OCI-LY7 (cell line): ENCODE measurements at regions not wholly inside any gene's neighbourhood (a gene's known extent, or its start where the extent isn't known, plus 50 kb on each side); places are given as distances from the start of the nearest gene placed in this dataset.

Source experiments
- BruUV-seq: library from RNA; stranded (reverse); fragments of 400-500 nt; replicated peaks from 2 replicates; lab custom pipeline; 2021; lab: Mats Ljungman, UMichigan
- CTCF ChIA-PET: fragments of 300-600 bp; sonication (Branson Sonifier 250); formaldehyde crosslinking; loops from one replicate; lab custom pipeline; 2022; ENCODE audit warnings: antibody characterized with exemption; ENCODE audit not compliant: unreplicated experiment; lab: Charles Lee
- POLR2A ChIA-PET: fragments of 300-600 bp; sonication (Branson Sonifier 250); formaldehyde crosslinking; loops from one replicate; lab custom pipeline; 2022; ENCODE audit warnings: antibody characterized with exemption; lab: Charles Lee
- DNase-seq: peaks from one replicate; pipeline ENCODE4 v3.0.0-alpha.2; 2015; ENCODE audit warnings: low spot score
- H2AFZ ChIP-seq: fragments of 200-600 bp; sonication (generic), shearing (Covaris generic); 2 replicates; pipeline ENCODE4 v1.6.1; 2014; ENCODE audit warnings: mild to moderate bottlenecking, antibody characterized with exemption, low read length, moderate library complexity
- H3K27ac ChIP-seq: fragments of 200-600 bp; sonication (generic); 2 replicates; pipeline ENCODE4 v1.5.1; 2014; ENCODE audit warnings: mixed run types, low read depth, mild to moderate bottlenecking, moderate library complexity, low read length, inconsistent platforms; ENCODE audit not compliant: poor library complexity, severe bottlenecking
- H3K36me3 ChIP-seq: fragments of 200-600 bp; sonication (generic); 2 replicates; pipeline ENCODE4 v1.6.1; 2014; ENCODE audit warnings: mild to moderate bottlenecking, antibody characterized with exemption, low read length, moderate library complexity, mixed read lengths; ENCODE audit not compliant: insufficient read depth
- H3K4me1 ChIP-seq: fragments of 200-600 bp; sonication (generic); 2 replicates; pipeline ENCODE4 v1.5.1; 2014; ENCODE audit warnings: mild to moderate bottlenecking, low read length; ENCODE audit not compliant: insufficient read depth, poor library complexity, severe bottlenecking
- H3K4me2 ChIP-seq: fragments of 200-600 bp; sonication (generic); 2 replicates; pipeline ENCODE4 v1.6.1; 2014; ENCODE audit warnings: mild to moderate bottlenecking, low read length
- H3K4me3 ChIP-seq: fragments of 200-600 bp; sonication (generic); 2 replicates; pipeline ENCODE4 v1.5.1; 2014; ENCODE audit warnings: mild to moderate bottlenecking, low read depth, low read length; ENCODE audit not compliant: poor library complexity, severe bottlenecking
- H3K79me2 ChIP-seq: fragments of 200-600 bp; sonication (generic); 2 replicates; pipeline ENCODE4 v1.6.1; 2016; ENCODE audit warnings: low read depth, mild to moderate bottlenecking, low read length, moderate library complexity, mixed read lengths; ENCODE audit not compliant: insufficient read depth
- H3K9me2 ChIP-seq: fragments of 200-600 bp; sonication (generic); 2 replicates; pipeline ENCODE4 v1.6.1; 2016; ENCODE audit warnings: mild to moderate bottlenecking, low read length, mixed read lengths; ENCODE audit not compliant: insufficient read depth
- H3K9me3 ChIP-seq: fragments of 200-600 bp; sonication (generic); 2 replicates; pipeline ENCODE4 v1.6.1; 2014; ENCODE audit warnings: mild to moderate bottlenecking, mixed run types, low read length, mixed read lengths
- H4K20me1 ChIP-seq: fragments of 200-600 bp; sonication (generic); 2 replicates; pipeline ENCODE4 v1.6.1; 2014; ENCODE audit warnings: mild to moderate bottlenecking, antibody characterized with exemption, low read length, moderate library complexity, mixed read lengths; ENCODE audit not compliant: insufficient read depth
- EZH2phosphoT487 ChIP-seq: fragments of 200-600 bp; sonication (generic); IDR thresholded peaks from 2 replicates; pipeline ENCODE4 v1.6.1; 2018; ENCODE audit warnings: low read depth, borderline replicate concordance, mild to moderate bottlenecking, mixed run types, antibody characterized with exemption, low read length, moderate library complexity, mixed read lengths
- intact Hi-C: fragments of 100-400 bp; cut with micrococcal nuclease; formaldehyde crosslinking; loops from one replicate; pipeline ENCODE4 v1.10.0; 2022; ENCODE audit not compliant: unreplicated experiment
- TF ChIP-seq, protein P1 (sequence below): fragments of 200-600 bp; sonication (generic); conservative IDR thresholded peaks from 2 replicates; pipeline ENCODE4 v1.5.1; 2014; ENCODE audit warnings: mild to moderate bottlenecking, antibody characterized with exemption, low read length, moderate library complexity, mixed read lengths

- Histone ChIP-seq H3K27ac (no peak overlapping the region), H3K36me3 (no peaks in the 10 kb centered on the region), H4K20me1 (no peaks in the 10 kb centered on the region), H2AFZ (no peak overlapping the region), H3K4me2 (no peak overlapping the region), H3K4me3 (no peak overlapping the region), H3K79me2 (no peaks in the 10 kb centered on the region), H3K9me3 (no peaks in the 10 kb centered on the region), H3K9me2 (no peaks in the 10 kb centered on the region), H3K4me1 (peaks cover 16% of the 10 kb centered on the region)
- CTCF ChIA-PET: no interaction called here
- intact Hi-C loops: no loop called here
- TF ChIP-seq, protein P1, sequence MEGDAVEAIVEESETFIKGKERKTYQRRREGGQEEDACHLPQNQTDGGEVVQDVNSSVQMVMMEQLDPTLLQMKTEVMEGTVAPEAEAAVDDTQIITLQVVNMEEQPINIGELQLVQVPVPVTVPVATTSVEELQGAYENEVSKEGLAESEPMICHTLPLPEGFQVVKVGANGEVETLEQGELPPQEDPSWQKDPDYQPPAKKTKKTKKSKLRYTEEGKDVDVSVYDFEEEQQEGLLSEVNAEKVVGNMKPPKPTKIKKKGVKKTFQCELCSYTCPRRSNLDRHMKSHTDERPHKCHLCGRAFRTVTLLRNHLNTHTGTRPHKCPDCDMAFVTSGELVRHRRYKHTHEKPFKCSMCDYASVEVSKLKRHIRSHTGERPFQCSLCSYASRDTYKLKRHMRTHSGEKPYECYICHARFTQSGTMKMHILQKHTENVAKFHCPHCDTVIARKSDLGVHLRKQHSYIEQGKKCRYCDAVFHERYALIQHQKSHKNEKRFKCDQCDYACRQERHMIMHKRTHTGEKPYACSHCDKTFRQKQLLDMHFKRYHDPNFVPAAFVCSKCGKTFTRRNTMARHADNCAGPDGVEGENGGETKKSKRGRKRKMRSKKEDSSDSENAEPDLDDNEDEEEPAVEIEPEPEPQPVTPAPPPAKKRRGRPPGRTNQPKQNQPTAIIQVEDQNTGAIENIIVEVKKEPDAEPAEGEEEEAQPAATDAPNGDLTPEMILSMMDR: no peak
- no peak for TF ChIP-seq EZH2phosphoT487
- no peak for DNase-seq
- no TSS peak for BruUV-seq
- POLR2A ChIA-PET: no interaction called here
Observed at GRCh38 chr2:56012221-56012765, 88.7 kb upstream of the EFEMP1 start.

DNA sequence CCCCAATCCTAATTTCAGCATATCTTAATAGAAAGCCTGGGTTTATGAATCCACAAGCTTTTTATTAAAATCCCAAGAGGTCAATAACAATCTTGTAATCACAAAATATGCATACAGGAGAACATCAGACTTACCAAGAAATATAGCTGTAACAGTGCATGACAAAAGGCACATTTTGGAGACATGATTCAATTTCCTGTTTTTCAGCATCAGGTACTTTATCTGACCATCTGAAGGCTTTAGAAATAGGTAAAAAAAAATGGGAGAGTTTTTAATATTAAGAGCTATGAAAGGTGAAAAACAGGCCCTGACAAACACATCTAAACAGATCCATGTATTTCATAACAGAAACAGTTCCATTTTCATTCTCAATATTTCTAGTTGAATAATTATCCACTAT, 89.9 kb upstream of the EFEMP1 start:
- POLR2A ChIA-PET: no interaction called here
- Histone ChIP-seq H3K27ac (no peak overlapping the region), H3K4me2 (no peak overlapping the region), H3K4me1 (peaks cover 16% of the 10 kb centered on the region), H3K9me3 (no peaks in the 10 kb centered on the region), H3K4me3 (no peak overlapping the region), H4K20me1 (no peaks in the 10 kb centered on the region), H3K36me3 (no peaks in the 10 kb centered on the region), H3K9me2 (no peaks in the 10 kb centered on the region), H2AFZ (0 out of 2 replicates have a peak overlapping the region, but pooled peaks have one; percentile 10), H3K79me2 (no peaks in the 10 kb centered on the region)
- TF ChIP-seq EZH2phosphoT487: no peak
- TF ChIP-seq, protein P1: no peak
- CTCF ChIA-PET: no interaction called here
- intact Hi-C loops: no loop called here
- no peak for DNase-seq
- BruUV-seq: no TSS peak

GRCh38 chr2:56014046-56014730, 90.6 kb upstream of the EFEMP1 start:
- H3K36me3 ChIP-seq: no peaks in the 10 kb centered on the region
- DNase-seq: no peak
- ChIA-PET CTCF (no interaction called here), POLR2A (interaction anchor here (1.2 kb wide), 1 partner anchor 32 kb away, joined by 3 read pairs; no protein-coding TSS in a partner anchor)
- 0 out of 2 replicates have a peak overlapping the region, but pooled peaks have one; percentile 10 for H2AFZ ChIP-seq
- H3K9me2 ChIP-seq: no peaks in the 10 kb centered on the region
- H3K9me3 ChIP-seq: no peaks in the 10 kb centered on the region
- no peaks in the 10 kb centered on the region for H3K79me2 ChIP-seq
- intact Hi-C loops: no loop called here
- TF ChIP-seq, protein P1: no peak
- TF ChIP-seq EZH2phosphoT487: no peak
- no peak overlapping the region for H3K4me2 ChIP-seq
- no peak overlapping the region for H3K4me3 ChIP-seq
- H3K4me1 ChIP-seq: peaks cover 12% of the 10 kb centered on the region
- no TSS peak for BruUV-seq
- H4K20me1 ChIP-seq: no peaks in the 10 kb centered on the region
- no peak overlapping the region for H3K27ac ChIP-seq
